Adrenal gland (tissue), 9 donors: ENCODE measurements at regions not wholly inside any gene's neighbourhood (a gene's known extent, or its start where the extent isn't known, plus 50 kb on each side); places are given as distances from the start of the nearest gene placed in this dataset.

ENCODE experiments used
- DNase-seq, 7 donors: peaks; one replicate each; pipeline ENCODE4 v3.0.0-alpha.2; 2019 to 2020
- H3K27ac ChIP-seq, 5 donors: fragments of 200-600 bp; sonication (generic) in 4 of 5; 1 replicate in 3 of 5; 2 replicates in 2 of 5; pipeline versions ENCODE4 v1.5.1 to v1.8.0; 2016 to 2020; ENCODE audit warnings: mild to moderate bottlenecking in 1 of 5
- H3K27me3 ChIP-seq: fragments of 200-600 bp; 2 replicates; pipeline ENCODE4 v1.8.0; 2021
- H3K36me3 ChIP-seq, 2 donors: fragments of 200-600 bp; replicated peaks in 1 of 2; 1 replicate in 1 of 2; 2 replicates in 1 of 2; pipeline versions ENCODE4 v1.5.1 to v1.8.0; 2018 to 2022
- H3K4me1 ChIP-seq, 2 donors: fragments of 200-600 bp; replicated peaks in 1 of 2; 1 replicate in 1 of 2; 2 replicates in 1 of 2; pipeline versions ENCODE4 v1.5.1 to v1.8.0; 2018 to 2021
- H3K4me3 ChIP-seq, 4 donors: fragments of 200-600 bp; sonication (generic) in 3 of 4; one replicate each; pipeline ENCODE4 v1.5.1; 2016 to 2018
- H3K9me3 ChIP-seq, 3 donors: fragments of 200-600 bp; sonication (generic) in 1 of 3; replicated peaks in 1 of 3; 1 replicate in 2 of 3; 2 replicates in 1 of 3; pipeline versions ENCODE4 v1.5.1 to v1.8.0; 2016 to 2021
- CTCF ChIP-seq, 6 experiments: fragments of 450-650 bp in 4 of 6; fragments of 200-600 bp in 2 of 6; sonication (generic) in 1 of 6; IDR thresholded peaks; 1 replicate in 5 of 6; 2 replicates in 1 of 6; pipeline versions ENCODE4 v1.5.1 to v1.8.0; 2016 to 2021; ENCODE audit warnings: antibody characterized with exemption in 6 of 6, mild to moderate bottlenecking in 2 of 6, moderate library complexity in 1 of 6
- POLR2A ChIP-seq, 2 donors: fragments of 450-650 bp; IDR thresholded peaks; one replicate each; pipeline ENCODE4 v1.6.1; 2017; ENCODE audit warnings: antibody characterized with exemption in 2 of 2, mild to moderate bottlenecking in 2 of 2, moderate library complexity in 1 of 2
- WGBS, 4 donors: extraction: QIAGEN DNeasy Blood & Tissue Kit in 2 of 4; methylation state at CpG; one replicate each; pipeline versions ENCODE4 v1.1.5 to v1.1.7; 2013 to 2017; 5-methylcytosine and 5-hydroxymethylcytosine counted together
- intact Hi-C, 2 donors: fragments of 100-400 bp; cut with DNase I; formaldehyde crosslinking; loops; one replicate each; pipeline versions ENCODE4 v1.14.1 to v1.15.0; 2022 to 2023
- donor health status: healthy with polysubstance abuse.
- donor health status: Bipolar disorder and iron deficiency.
- donor health status: DM: yes; HTN: yes; CAD: no.
- donor health status: DM: no; HTN: no; CAD: no.
- donor health status: DM: no; HTN: no; CAD: no.

GRCh38 chr3:194272861-194273742 is 78.0 kb downstream of the CPN2 start:
- H3K36me3 ChIP-seq, result no peaks in the 10 kb centered on the region
- intact Hi-C loops, result loop anchor here in 1 of 2 donors (5.0 kb wide), 1 partner anchor 39 kb away; no protein-coding TSS in a partner anchor
- H3K4me1 ChIP-seq, result peaks cover 69 to 93% of the 10 kb centered on the region in 2 donors
- H3K27me3 ChIP-seq, result no peaks in the 10 kb centered on the region
- H3K27ac ChIP-seq, result peak overlapping the region; percentile 78 to 100 (median 94)
- peak in 5 of 7 donors; percentile 22 to 63 (median 31) for DNase-seq
- TF ChIP-seq POLR2A (IDR thresholded peaks at IDR 0.05) (no peak), CTCF (IDR thresholded peaks at IDR 0.05) (no peak)
- 78 to 91% (median 87%) methylated on average over 27 to 32 of the region's 32 CpGs for WGBS, 4 donors
- H3K9me3 ChIP-seq, result no peaks in the 10 kb centered on the region
- H3K4me3 ChIP-seq, result no peak overlapping the region

GRCh38 chr3:194273743-194274310 is 77.3 kb downstream of the CPN2 start:
- Histone ChIP-seq H3K27me3 (no peaks in the 10 kb centered on the region), H3K27ac (peak overlapping the region; percentile 56 to 97 (median 88))

GRCh38 chr3:194274424-194275085 is 76.6 kb downstream of the CPN2 start:
- Histone ChIP-seq H3K27ac (peak overlapping the region; percentile 70 to 97 (median 88)), H3K36me3 (no peaks in the 10 kb centered on the region), H3K4me1 (peaks cover 76 to 97% of the 10 kb centered on the region in 2 donors), H3K27me3 (no peaks in the 10 kb centered on the region), H3K9me3 (no peaks in the 10 kb centered on the region), H3K4me3 (no peak overlapping the region)
- TF ChIP-seq CTCF (IDR thresholded peaks at IDR 0.05) (no peak), POLR2A (IDR thresholded peaks at IDR 0.05) (peak in 1 of 2 donors; percentile 53)
- WGBS, 4 donors, result 42 to 47% (median 44%) methylated on average over 4 of the region's 4 CpGs
- intact Hi-C loops, result loop anchor here in 1 of 2 donors (5.0 kb wide), 1 partner anchor 38 kb away; no protein-coding TSS in a partner anchor
- DNase-seq, result peak; percentile 49 to 74 (median 70)

More at GRCh38 chr3:194273743-194274310, 77.3 kb downstream of the CPN2 start:
- Histone ChIP-seq H3K4me3 (no peak overlapping the region), H3K9me3 (no peaks in the 10 kb centered on the region), H3K36me3 (no peaks in the 10 kb centered on the region), H3K4me1 (peaks cover 75 to 97% of the 10 kb centered on the region in 2 donors)
- WGBS, 4 donors, result 66 to 76% (median 68%) methylated on average over 7 of the region's 7 CpGs
- no peak for TF ChIP-seq CTCF (IDR thresholded peaks at IDR 0.05)
- TF ChIP-seq POLR2A (IDR thresholded peaks at IDR 0.05), result no peak
- DNase-seq, result peak in 4 of 7 donors; percentile 17 to 46 (median 20)
- intact Hi-C loops, result loop anchor here in 1 of 2 donors (5.0 kb wide), 1 partner anchor 38 kb away; no protein-coding TSS in a partner anchor

GRCh38 chr3:194275291-194275690 is 75.8 kb downstream of the CPN2 start:
- Histone ChIP-seq H3K27ac (peak overlapping the region; percentile 70 to 97 (median 88)), H3K27me3 (no peaks in the 10 kb centered on the region), H3K36me3 (no peaks in the 10 kb centered on the region), H3K9me3 (no peaks in the 10 kb centered on the region), H3K4me3 (no peak overlapping the region), H3K4me1 (peaks cover 73 to 93% of the 10 kb centered on the region in 2 donors)
- intact Hi-C loops, result no loop called here
- DNase-seq, result peak; percentile 42 to 79 (median 76)
- TF ChIP-seq POLR2A (IDR thresholded peaks at IDR 0.05) (peak in 1 of 2 donors; percentile 18), CTCF (IDR thresholded peaks at IDR 0.05) (no peak)
- 29 to 43% (median 40%) methylated on average over 8 of the region's 8 CpGs for WGBS, 4 donors
